Panc1 (cell line): ENCODE measurements at regions not wholly inside any gene's neighbourhood (a gene's known extent, or its start where the extent isn't known, plus 50 kb on each side); places are given as distances from the start of the nearest gene placed in this dataset.

Experiments
- ATAC-seq: fragments of 200-7000 bp; cut with Tn5 transposase; 2 replicates; pipeline ENCODE4 v1.9.1; 2020; ENCODE audit warnings: mild to moderate bottlenecking, moderate library complexity
- BruUV-seq: library from RNA; stranded (reverse); fragments of 400-500 nt; replicated peaks from 2 replicates; lab custom pipeline; 2021; lab: Mats Ljungman, UMichigan
- CTCF ChIA-PET: fragments of 300-600 bp; sonication (Branson Sonifier 250); formaldehyde crosslinking; loops from one replicate; lab custom pipeline; 2022; ENCODE audit warnings: antibody characterized with exemption; lab: Charles Lee
- POLR2A ChIA-PET: fragments of 300-600 bp; sonication (Branson Sonifier 250); formaldehyde crosslinking; loops from one replicate; lab custom pipeline; 2022; ENCODE audit warnings: antibody characterized with exemption; lab: Charles Lee
- DNase-seq: peaks from one replicate; pipeline ENCODE4 v3.0.0-alpha.2; 2010; ENCODE audit warnings: low read depth, low spot score
- H3K27ac ChIP-seq: 2 replicates; pipeline ENCODE4 v1.5.1; 2011; ENCODE audit warnings: mild to moderate bottlenecking, low read length, inconsistent platforms
- H3K27me3 ChIP-seq: fragments of 200-500 bp; sonication (Bioruptor generic); 2 replicates; pipeline ENCODE4 v1.6.0; 2014; ENCODE audit warnings: low read length, inconsistent platforms; ENCODE audit not compliant: control insufficient read depth, insufficient read depth
- H3K36me3 ChIP-seq: fragments of 200-500 bp; sonication (Bioruptor generic); 2 replicates; pipeline ENCODE4 v1.5.1; 2014; ENCODE audit warnings: inconsistent platforms, mild to moderate bottlenecking, low read length, moderate library complexity; ENCODE audit not compliant: control insufficient read depth, insufficient read depth
- H3K4me1 ChIP-seq: 2 replicates; pipeline ENCODE4 v1.5.1; 2011; ENCODE audit warnings: inconsistent platforms, mild to moderate bottlenecking, low read length, moderate library complexity; ENCODE audit not compliant: control insufficient read depth, insufficient read depth
- H3K4me3 ChIP-seq, 2 experiments: 2 replicates each; pipeline ENCODE4 v1.5.1; 2011 to 2012; ENCODE audit warnings: low read depth in 2 of 2, low read length in 2 of 2, mild to moderate bottlenecking in 2 of 2, inconsistent platforms in 1 of 2, moderate library complexity in 1 of 2
- H3K9me3 ChIP-seq: fragments of 200-500 bp; sonication (Bioruptor generic); 2 replicates; pipeline ENCODE4 v1.5.1; 2014; ENCODE audit warnings: low read depth, mild to moderate bottlenecking, inconsistent platforms, low read length, moderate library complexity; ENCODE audit not compliant: control insufficient read depth, insufficient read depth
- POLR2AphosphoS5 ChIP-seq: IDR thresholded peaks from 2 replicates; pipeline ENCODE4 v1.6.1; 2012; ENCODE audit warnings: mild to moderate bottlenecking, low read depth, low read length, moderate library complexity
- SIN3A ChIP-seq: IDR thresholded peaks from 2 replicates; pipeline ENCODE4 v1.6.1; 2012; ENCODE audit warnings: low read depth, mild to moderate bottlenecking, low read length, moderate library complexity, borderline replicate concordance; ENCODE audit not compliant: insufficient read depth
- TCF7L2 ChIP-seq: IDR thresholded peaks from 2 replicates; pipeline ENCODE4 v1.6.1; 2011; ENCODE audit warnings: mild to moderate bottlenecking, low read depth, low read length, inconsistent platforms
- in situ Hi-C: cut with HindIII; loops from 2 replicates; pipeline ENCODE4 v1.10.0; 2016; ENCODE audit warnings: low sequenced_read_pairs, low pct_unique_long_range_greater_than_20kb
- intact Hi-C: fragments of 100-400 bp; cut with micrococcal nuclease; formaldehyde crosslinking; loops from one replicate; pipeline ENCODE4 v1.10.0; 2022; ENCODE audit not compliant: unreplicated experiment
- TF ChIP-seq, protein P1 (sequence below): fragments of 450-650 bp; IDR thresholded peaks from 2 replicates; pipeline ENCODE4 v1.5.1; 2017; ENCODE audit warnings: mild to moderate bottlenecking
- TF ChIP-seq, protein P2 (sequence below), 2 experiments: IDR thresholded peaks; 2 replicates each; pipeline ENCODE4 v1.6.1; 2011 to 2012; ENCODE audit warnings: low read depth in 2 of 2, control low read depth in 1 of 2, low read length in 1 of 2, mild to moderate bottlenecking in 1 of 2, moderate library complexity in 1 of 2; ENCODE audit not compliant: insufficient read depth in 1 of 2

DNA sequence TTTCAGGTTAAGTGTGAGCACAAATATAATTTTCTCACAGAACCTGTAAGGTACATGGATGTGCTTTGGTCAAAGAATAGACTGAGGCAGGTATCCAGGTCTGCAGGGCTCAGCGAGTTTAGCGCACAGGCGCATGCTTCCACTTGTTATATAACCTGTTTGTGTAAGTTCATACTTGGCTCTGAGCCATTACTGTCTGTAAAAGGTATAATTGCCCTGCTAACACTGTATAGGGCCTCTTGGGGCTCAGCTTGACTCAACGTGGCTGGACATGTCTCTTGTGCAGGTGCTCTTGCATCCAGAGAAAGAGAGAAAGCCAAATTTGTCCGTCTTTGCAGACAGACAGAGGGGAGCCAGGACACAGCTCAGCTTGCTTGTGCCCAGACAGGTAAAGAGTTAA, 759.6 kb downstream of the MTRR start:
- Histone ChIP-seq H3K9me3 (no peaks in the 10 kb centered on the region), H3K27me3 (no peaks in the 10 kb centered on the region), H3K4me3 (no peak overlapping the region), H3K27ac (no peak overlapping the region), H3K36me3 (no peaks in the 10 kb centered on the region), H3K4me1 (no peaks in the 10 kb centered on the region)
- DNase-seq: no peak
- POLR2A ChIA-PET: no interaction called here
- TF ChIP-seq, protein P1, sequence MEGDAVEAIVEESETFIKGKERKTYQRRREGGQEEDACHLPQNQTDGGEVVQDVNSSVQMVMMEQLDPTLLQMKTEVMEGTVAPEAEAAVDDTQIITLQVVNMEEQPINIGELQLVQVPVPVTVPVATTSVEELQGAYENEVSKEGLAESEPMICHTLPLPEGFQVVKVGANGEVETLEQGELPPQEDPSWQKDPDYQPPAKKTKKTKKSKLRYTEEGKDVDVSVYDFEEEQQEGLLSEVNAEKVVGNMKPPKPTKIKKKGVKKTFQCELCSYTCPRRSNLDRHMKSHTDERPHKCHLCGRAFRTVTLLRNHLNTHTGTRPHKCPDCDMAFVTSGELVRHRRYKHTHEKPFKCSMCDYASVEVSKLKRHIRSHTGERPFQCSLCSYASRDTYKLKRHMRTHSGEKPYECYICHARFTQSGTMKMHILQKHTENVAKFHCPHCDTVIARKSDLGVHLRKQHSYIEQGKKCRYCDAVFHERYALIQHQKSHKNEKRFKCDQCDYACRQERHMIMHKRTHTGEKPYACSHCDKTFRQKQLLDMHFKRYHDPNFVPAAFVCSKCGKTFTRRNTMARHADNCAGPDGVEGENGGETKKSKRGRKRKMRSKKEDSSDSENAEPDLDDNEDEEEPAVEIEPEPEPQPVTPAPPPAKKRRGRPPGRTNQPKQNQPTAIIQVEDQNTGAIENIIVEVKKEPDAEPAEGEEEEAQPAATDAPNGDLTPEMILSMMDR: no peak
- TF ChIP-seq TCF7L2 (no peak), SIN3A (no peak), POLR2AphosphoS5 (no peak)
- TF ChIP-seq, protein P2, sequence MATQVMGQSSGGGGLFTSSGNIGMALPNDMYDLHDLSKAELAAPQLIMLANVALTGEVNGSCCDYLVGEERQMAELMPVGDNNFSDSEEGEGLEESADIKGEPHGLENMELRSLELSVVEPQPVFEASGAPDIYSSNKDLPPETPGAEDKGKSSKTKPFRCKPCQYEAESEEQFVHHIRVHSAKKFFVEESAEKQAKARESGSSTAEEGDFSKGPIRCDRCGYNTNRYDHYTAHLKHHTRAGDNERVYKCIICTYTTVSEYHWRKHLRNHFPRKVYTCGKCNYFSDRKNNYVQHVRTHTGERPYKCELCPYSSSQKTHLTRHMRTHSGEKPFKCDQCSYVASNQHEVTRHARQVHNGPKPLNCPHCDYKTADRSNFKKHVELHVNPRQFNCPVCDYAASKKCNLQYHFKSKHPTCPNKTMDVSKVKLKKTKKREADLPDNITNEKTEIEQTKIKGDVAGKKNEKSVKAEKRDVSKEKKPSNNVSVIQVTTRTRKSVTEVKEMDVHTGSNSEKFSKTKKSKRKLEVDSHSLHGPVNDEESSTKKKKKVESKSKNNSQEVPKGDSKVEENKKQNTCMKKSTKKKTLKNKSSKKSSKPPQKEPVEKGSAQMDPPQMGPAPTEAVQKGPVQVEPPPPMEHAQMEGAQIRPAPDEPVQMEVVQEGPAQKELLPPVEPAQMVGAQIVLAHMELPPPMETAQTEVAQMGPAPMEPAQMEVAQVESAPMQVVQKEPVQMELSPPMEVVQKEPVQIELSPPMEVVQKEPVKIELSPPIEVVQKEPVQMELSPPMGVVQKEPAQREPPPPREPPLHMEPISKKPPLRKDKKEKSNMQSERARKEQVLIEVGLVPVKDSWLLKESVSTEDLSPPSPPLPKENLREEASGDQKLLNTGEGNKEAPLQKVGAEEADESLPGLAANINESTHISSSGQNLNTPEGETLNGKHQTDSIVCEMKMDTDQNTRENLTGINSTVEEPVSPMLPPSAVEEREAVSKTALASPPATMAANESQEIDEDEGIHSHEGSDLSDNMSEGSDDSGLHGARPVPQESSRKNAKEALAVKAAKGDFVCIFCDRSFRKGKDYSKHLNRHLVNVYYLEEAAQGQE (IDR thresholded peaks at IDR 0.05; ENCODE audit: insufficient read depth in 1 of 2, low read depth in 2 of 2, low read length in 1 of 2): no peak
- ATAC-seq: no peak
- CTCF ChIA-PET: no interaction called here
- BruUV-seq: no TSS peak
- in situ Hi-C loops: no loop called here
- intact Hi-C loops: no loop called here

- no TSS peak for BruUV-seq
- Histone ChIP-seq H3K9me3 (no peaks in the 10 kb centered on the region), H3K27ac (no peak overlapping the region), H3K4me1 (no peaks in the 10 kb centered on the region), H3K27me3 (no peaks in the 10 kb centered on the region), H3K4me3 (no peak overlapping the region), H3K36me3 (no peaks in the 10 kb centered on the region)
- TF ChIP-seq, protein P1: no peak
- TF ChIP-seq, protein P2 (IDR thresholded peaks at IDR 0.05; ENCODE audit: insufficient read depth in 1 of 2, low read depth in 2 of 2, low read length in 1 of 2): no peak
- TF ChIP-seq SIN3A: no peak
- no peak for TF ChIP-seq TCF7L2
- TF ChIP-seq POLR2AphosphoS5: no peak
- ChIA-PET POLR2A (no interaction called here), CTCF (no interaction called here)
- intact Hi-C loops: no loop called here
- DNase-seq (no peak), ATAC-seq (no peak)
- in situ Hi-C loops: no loop called here
These were observed 764.3 kb downstream of the MTRR start for GRCh38 chr5:8633259-8633658.
